CD4-positive, alpha-beta T cell (primary cell): ENCODE measurements at regions not wholly inside any gene's neighbourhood (a gene's known extent, or its start where the extent isn't known, plus 50 kb on each side); places are given as distances from the start of the nearest gene placed in this dataset.
"Not testable (repeated sequence)": the region's sequence is repeated elsewhere in the genome, so short reads cannot be mapped to it uniquely, and the experiment has no call there.

ENCODE experiments used
- ATAC-seq: fragments of 200-7000 bp; cut with Tn5 transposase; one replicate; pipeline ENCODE4 v1.10.0; 2022; ENCODE audit warnings: mild to moderate bottlenecking; ENCODE audit not compliant: poor library complexity
- CTCF ChIA-PET: fragments of 350-600 bp; sonication (Branson Sonifier 250); formaldehyde crosslinking; loops from one replicate; lab custom pipeline; 2021; ENCODE audit warnings: antibody characterized with exemption, inconsistent platforms; lab: Charles Lee
- POLR2A ChIA-PET: fragments of 350-600 bp; sonication (Branson Sonifier 250); formaldehyde crosslinking; loops from one replicate; lab custom pipeline; 2021; ENCODE audit warnings: antibody characterized with exemption, inconsistent platforms; lab: Charles Lee
- DNase-seq, 14 experiments: peaks; one replicate each; pipeline ENCODE4 v3.0.0-alpha.2; 2013 to 2020; ENCODE audit warnings: mixed read lengths in 2 of 14
- H3K27ac ChIP-seq, 2 donors: one replicate each; pipeline versions ENCODE4 v1.5.1 to v1.7.0; 2013; ENCODE audit warnings: low read length in 2 of 2, low read depth in 1 of 2, mild to moderate bottlenecking in 1 of 2
- H3K27me3 ChIP-seq, 2 experiments: 1 replicate in 1 of 2; 2 replicates in 1 of 2; pipeline versions ENCODE4 v1.6.1 to v1.7.0; 2013; ENCODE audit warnings: low read length in 2 of 2, control low read depth in 1 of 2, mild to moderate bottlenecking in 1 of 2, moderate library complexity in 1 of 2; ENCODE audit not compliant: insufficient read depth in 2 of 2, control insufficient read depth in 1 of 2
- H3K36me3 ChIP-seq: one replicate; pipeline ENCODE4 v1.6.1; 2013; ENCODE audit warnings: low read length, control low read depth; ENCODE audit not compliant: insufficient read depth
- H3K4me1 ChIP-seq: one replicate; pipeline ENCODE4 v1.6.1; 2013; ENCODE audit warnings: low read length, control low read depth; ENCODE audit not compliant: insufficient read depth
- H3K4me3 ChIP-seq: one replicate; pipeline ENCODE4 v1.5.1; 2013; ENCODE audit warnings: mild to moderate bottlenecking, low read length, moderate library complexity
- H3K9me3 ChIP-seq, 2 experiments: 1 replicate in 1 of 2; 2 replicates in 1 of 2; pipeline versions ENCODE4 v1.6.1 to v1.7.0; 2013; ENCODE audit warnings: low read length in 2 of 2, mild to moderate bottlenecking in 2 of 2, control low read depth in 1 of 2, moderate library complexity in 1 of 2; ENCODE audit not compliant: control insufficient read depth in 1 of 2, insufficient read depth in 1 of 2
- H3K27ac Mint-ChIP-seq: one replicate; pipeline ENCODE4 v1.8.0; 2020; ENCODE audit warnings: mixed read lengths
- H3K27me3 Mint-ChIP-seq: one replicate; pipeline ENCODE4 v1.8.0; 2021; ENCODE audit warnings: mixed read lengths
- H3K36me3 Mint-ChIP-seq: one replicate; pipeline ENCODE4 v1.8.0; 2021; ENCODE audit warnings: low read depth, mixed read lengths
- H3K4me1 Mint-ChIP-seq: one replicate; pipeline ENCODE4 v1.8.0; 2021; ENCODE audit warnings: low read depth, mixed read lengths
- H3K4me3 Mint-ChIP-seq: one replicate; pipeline ENCODE4 v1.8.0; 2020; ENCODE audit warnings: mild to moderate bottlenecking, mixed read lengths
- H3K9me3 Mint-ChIP-seq: one replicate; pipeline ENCODE4 v1.8.0; 2020; ENCODE audit warnings: mixed read lengths
- CTCF ChIP-seq: fragments of 200-600 bp; IDR thresholded peaks from one replicate; pipeline ENCODE4 v1.8.0; 2022; ENCODE audit warnings: antibody characterized with exemption, mild to moderate bottlenecking
- intact Hi-C, 2 experiments: fragments of 100-400 bp; cut with DNase I in 1 of 2; cut with micrococcal nuclease in 1 of 2; formaldehyde crosslinking; loops; one replicate each; pipeline versions ENCODE4 v1.15.1 to v1.9.0; 2023 to 2025; cut with DNase I, micrococcal nuclease

- intact Hi-C loops: no loop called here
- no peak for TF ChIP-seq CTCF
- DNase-seq (no peak), ATAC-seq (no peak)
- POLR2A ChIA-PET: no interaction called here
- Histone ChIP-seq H3K27ac (no peak overlapping the region), H3K4me3 (no peak overlapping the region), H3K27me3 (peaks cover 0 to 3% of the 10 kb centered on the region in 2 experiments), H3K9me3 (no peaks in the 10 kb centered on the region), H3K4me1 (no peaks in the 10 kb centered on the region), H3K36me3 (no peaks in the 10 kb centered on the region)
- Mint-ChIP-seq H3K27ac (no peak overlapping the region), H3K27me3 (peaks cover 11% of the 10 kb centered on the region), H3K9me3 (no peaks in the 10 kb centered on the region), H3K4me1 (no peaks in the 10 kb centered on the region), H3K4me3 (no peak overlapping the region), H3K36me3 (no peaks in the 10 kb centered on the region)
- CTCF ChIA-PET: no interaction called here
These were observed 447.5 kb downstream of the BUD13 start for GRCh38 chr11:116325247-116325646.

GRCh38 chr11:116324077-116324476 is 448.7 kb downstream of the BUD13 start:
- H3K27me3 Mint-ChIP-seq, CTCF ChIA-PET, H3K4me3 Mint-ChIP-seq, DNase-seq, H3K36me3 Mint-ChIP-seq, H3K9me3 Mint-ChIP-seq, ATAC-seq, H3K4me1 Mint-ChIP-seq, H3K27ac ChIP-seq, H3K9me3 ChIP-seq, H3K4me1 ChIP-seq, H3K27ac Mint-ChIP-seq, H3K4me3 ChIP-seq, H3K36me3 ChIP-seq, intact Hi-C loops, H3K27me3 ChIP-seq, POLR2A ChIA-PET: not testable (repeated sequence)

- no peak for DNase-seq
- ChIA-PET POLR2A (no interaction called here), CTCF (no interaction called here)
- no peak overlapping the region for H3K4me3 ChIP-seq
- peaks cover 0 to 4% of the 10 kb centered on the region in 2 experiments for H3K9me3 ChIP-seq
- Mint-ChIP-seq H3K4me1 (no peaks in the 10 kb centered on the region), H3K27ac (no peak overlapping the region), H3K36me3 (no peaks in the 10 kb centered on the region), H3K9me3 (no peaks in the 10 kb centered on the region), H3K27me3 (peaks cover 31% of the 10 kb centered on the region), H3K4me3 (no peak overlapping the region)
- no peaks in the 10 kb centered on the region for H3K36me3 ChIP-seq
- ATAC-seq: no peak
- no peaks in the 10 kb centered on the region for H3K4me1 ChIP-seq
- no peak for TF ChIP-seq CTCF
- no peaks in the 10 kb centered on the region for H3K27me3 ChIP-seq
- intact Hi-C loops: no loop called here
- no peak overlapping the region for H3K27ac ChIP-seq
These were observed 455.6 kb downstream of the BUD13 start for GRCh38 chr11:116317212-116317611.

DNA sequence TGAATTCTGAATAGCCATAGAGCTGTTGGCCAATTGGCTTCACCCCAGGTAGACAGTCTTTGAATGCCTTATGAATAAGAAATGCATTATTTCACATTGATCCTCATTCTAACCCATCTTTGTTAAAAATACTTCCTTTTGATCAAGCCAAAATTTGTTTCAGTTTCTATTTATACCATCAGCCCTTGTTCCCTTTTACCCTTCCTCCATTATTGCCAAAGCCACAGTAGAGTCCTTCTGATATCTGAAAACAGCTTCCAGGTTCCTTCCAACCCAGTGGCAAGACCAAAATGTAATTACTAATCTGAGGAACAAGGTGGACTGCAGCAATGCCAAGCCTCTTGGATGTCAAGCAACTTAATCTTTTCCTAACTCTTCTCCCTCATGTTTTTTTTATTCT is 458.8 kb downstream of the BUD13 start:
- Histone ChIP-seq H3K4me3 (no peak overlapping the region), H3K27me3 (peaks cover 0 to 2% of the 10 kb centered on the region in 2 experiments), H3K36me3 (no peaks in the 10 kb centered on the region), H3K4me1 (no peaks in the 10 kb centered on the region), H3K9me3 (peaks cover 0 to 10% of the 10 kb centered on the region in 2 experiments), H3K27ac (no peak overlapping the region)
- Mint-ChIP-seq H3K27me3 (peaks cover 38% of the 10 kb centered on the region), H3K36me3 (no peaks in the 10 kb centered on the region), H3K4me3 (no peak overlapping the region), H3K4me1 (no peaks in the 10 kb centered on the region), H3K27ac (no peak overlapping the region), H3K9me3 (no peaks in the 10 kb centered on the region)
- DNase-seq (no peak), ATAC-seq (no peak)
- intact Hi-C loops: no loop called here
- TF ChIP-seq CTCF: no peak
- POLR2A ChIA-PET: no interaction called here
- CTCF ChIA-PET: no interaction called here
